C4-2B (cell line): ENCODE measurements at regions not wholly inside any gene's neighbourhood (a gene's known extent, or its start where the extent isn't known, plus 50 kb on each side); places are given as distances from the start of the nearest gene placed in this dataset.

ENCODE experiments used
- CTCF ChIP-seq: fragments of 450-650 bp; conservative IDR thresholded peaks from 2 replicates; pipeline ENCODE4 v1.5.1; 2017; ENCODE audit warnings: mild to moderate bottlenecking
- ZFX ChIP-seq: fragments of 450-650 bp; IDR thresholded peaks from 2 replicates; pipeline ENCODE4 v1.6.1; 2017

GRCh38 chr11:101686514-101686913, 102.7 kb upstream of the TRPC6 start:
- no peak for TF ChIP-seq CTCF
- TF ChIP-seq ZFX = no peak
